GM12878 (cell line): ENCODE measurements at regions not wholly inside any gene's neighbourhood (a gene's known extent, or its start where the extent isn't known, plus 50 kb on each side); places are given as distances from the start of the nearest gene placed in this dataset.

Experiments used
- CBFB ChIP-seq: IDR thresholded peaks from 2 replicates; pipeline ENCODE4 v1.6.1; 2016; ENCODE audit warnings: antibody characterized with exemption, low read depth
- HDAC2 ChIP-seq: fragments of 200-600 bp; sonication (generic); IDR thresholded peaks from 2 replicates; pipeline ENCODE4 v1.6.1; 2017
- PKNOX1 ChIP-seq: fragments of 450-650 bp; IDR thresholded peaks from 2 replicates; pipeline ENCODE4 v1.6.1; 2016; ENCODE audit warnings: mild to moderate bottlenecking
- POLR2A ChIP-seq: IDR thresholded peaks from 2 replicates; pipeline ENCODE4 v1.6.1; 2011; ENCODE audit warnings: low read depth, mild to moderate bottlenecking, low read length
- POLR2AphosphoS5 ChIP-seq: IDR thresholded peaks from 2 replicates; pipeline ENCODE4 v1.6.1; 2011; ENCODE audit warnings: mild to moderate bottlenecking, low read length, inconsistent platforms
- RAD21 ChIP-seq: IDR thresholded peaks from 2 replicates; pipeline ENCODE4 v1.6.1; 2011; ENCODE audit warnings: mild to moderate bottlenecking, low read depth, low read length, moderate library complexity; ENCODE audit not compliant: insufficient read depth
- SIX5 ChIP-seq: IDR thresholded peaks from 2 replicates; pipeline ENCODE4 v1.6.1; 2011; ENCODE audit warnings: mild to moderate bottlenecking, low read depth, low read length, moderate library complexity; ENCODE audit not compliant: severe bottlenecking
- SUPT20H ChIP-seq: IDR thresholded peaks from 2 replicates; pipeline ENCODE4 v1.6.1; 2011; ENCODE audit warnings: low read depth, mild to moderate bottlenecking, low read length, moderate library complexity, borderline replicate concordance; ENCODE audit not compliant: control insufficient read depth
- TCF12 ChIP-seq: IDR thresholded peaks from 2 replicates; pipeline ENCODE4 v1.6.1; 2011; ENCODE audit warnings: low read depth, mild to moderate bottlenecking, low read length
- TF ChIP-seq, protein P1 (sequence below), 3 experiments: IDR thresholded peaks in 2 of 3; conservative IDR thresholded peaks in 1 of 3; 2 replicates each; pipeline ENCODE4 v1.5.1; 2011; ENCODE audit warnings: low read depth in 3 of 3, low read length in 3 of 3, mild to moderate bottlenecking in 3 of 3, control low read depth in 2 of 3, moderate library complexity in 2 of 3, inconsistent platforms in 1 of 3, mixed read lengths in 1 of 3; ENCODE audit not compliant: control insufficient read depth in 2 of 3, insufficient read depth in 1 of 3; ENCODE audit errors: extremely low read depth in 1 of 3

DNA sequence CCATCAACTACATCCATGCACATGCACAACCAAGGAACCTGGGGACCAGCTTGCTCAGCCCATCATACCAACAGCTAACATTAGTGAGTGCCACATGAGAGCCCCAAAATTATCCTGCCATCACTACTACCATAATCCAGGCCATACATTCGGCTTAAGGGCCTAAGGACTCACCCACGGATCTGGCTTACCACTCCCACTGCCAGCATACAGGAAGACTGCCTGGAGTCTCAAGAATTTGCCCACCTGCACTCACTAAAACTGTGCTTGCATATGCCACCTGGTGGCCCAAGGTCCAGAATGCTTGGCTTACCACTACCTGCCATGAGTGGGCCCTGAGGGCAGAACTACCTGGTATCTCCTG, 1562.9 kb upstream of the PRR20A start:
- TF ChIP-seq, protein P1, sequence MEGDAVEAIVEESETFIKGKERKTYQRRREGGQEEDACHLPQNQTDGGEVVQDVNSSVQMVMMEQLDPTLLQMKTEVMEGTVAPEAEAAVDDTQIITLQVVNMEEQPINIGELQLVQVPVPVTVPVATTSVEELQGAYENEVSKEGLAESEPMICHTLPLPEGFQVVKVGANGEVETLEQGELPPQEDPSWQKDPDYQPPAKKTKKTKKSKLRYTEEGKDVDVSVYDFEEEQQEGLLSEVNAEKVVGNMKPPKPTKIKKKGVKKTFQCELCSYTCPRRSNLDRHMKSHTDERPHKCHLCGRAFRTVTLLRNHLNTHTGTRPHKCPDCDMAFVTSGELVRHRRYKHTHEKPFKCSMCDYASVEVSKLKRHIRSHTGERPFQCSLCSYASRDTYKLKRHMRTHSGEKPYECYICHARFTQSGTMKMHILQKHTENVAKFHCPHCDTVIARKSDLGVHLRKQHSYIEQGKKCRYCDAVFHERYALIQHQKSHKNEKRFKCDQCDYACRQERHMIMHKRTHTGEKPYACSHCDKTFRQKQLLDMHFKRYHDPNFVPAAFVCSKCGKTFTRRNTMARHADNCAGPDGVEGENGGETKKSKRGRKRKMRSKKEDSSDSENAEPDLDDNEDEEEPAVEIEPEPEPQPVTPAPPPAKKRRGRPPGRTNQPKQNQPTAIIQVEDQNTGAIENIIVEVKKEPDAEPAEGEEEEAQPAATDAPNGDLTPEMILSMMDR (IDR thresholded peaks at IDR 0.05 in 2 of 3, conservative IDR thresholded peaks at IDR 0.05 in 1 of 3; ENCODE audit: control insufficient read depth in 2 of 3, extremely low read depth in 1 of 3, insufficient read depth in 1 of 3, low read depth in 3 of 3, low read length in 3 of 3) = no peak
- TF ChIP-seq POLR2AphosphoS5 = no peak
- no peak for TF ChIP-seq POLR2A
- no peak for TF ChIP-seq PKNOX1
- TF ChIP-seq SIX5 = no peak
- TF ChIP-seq RAD21 = no peak
- no peak for TF ChIP-seq SUPT20H
- TF ChIP-seq CBFB = no peak
- no peak for TF ChIP-seq HDAC2
- no peak for TF ChIP-seq TCF12
